ENCODE measurements at regions not wholly inside any gene's neighbourhood (a gene's known extent, or its start where the extent isn't known, plus 50 kb on each side); places are given as distances from the start of the nearest gene placed in this dataset.

- no peak for DNase-seq (ENCODE audit: low read depth in 1 of 2, low spot score in 1 of 2)
- no peak overlapping the region for H3K4me3 ChIP-seq
These were observed 91.6 kb downstream of the LINC00237 start for GRCh38 chr20:21014528-21014927.

DNA sequence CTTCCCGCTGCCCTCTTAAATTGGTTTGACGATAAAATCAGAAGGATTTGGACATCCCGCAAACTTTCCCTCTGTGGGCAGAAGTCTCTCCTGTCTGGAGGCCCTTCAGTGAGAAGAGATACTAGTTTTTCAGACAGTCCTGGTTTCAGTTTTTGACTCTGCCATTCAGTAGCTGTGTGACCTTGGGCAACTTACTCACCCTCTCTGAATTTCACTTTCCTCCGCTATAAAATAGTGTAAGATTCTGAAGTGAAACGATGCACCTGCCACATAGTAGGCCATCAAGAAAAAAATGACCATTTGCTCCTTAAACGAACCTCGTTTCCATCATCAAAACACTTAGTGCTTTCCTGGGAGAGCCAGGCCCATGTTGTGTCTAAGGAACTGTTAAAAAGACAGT, 97.2 kb downstream of the LINC00237 start:
- H3K9me3 ChIP-seq (ENCODE audit: low read depth): no peaks in the 10 kb centered on the region
- H3K27me3 ChIP-seq: no peaks in the 10 kb centered on the region
- no peak overlapping the region for H3K4me3 ChIP-seq
- no peak overlapping the region for H3K27ac ChIP-seq
- no peak for TF ChIP-seq CTCF (IDR thresholded peaks at IDR 0.05; ENCODE audit: low read depth, low read length)
- H3K4me1 ChIP-seq (ENCODE audit: low read depth): no peaks in the 10 kb centered on the region
- no peaks in the 10 kb centered on the region for H3K36me3 ChIP-seq
- no peak for DNase-seq (ENCODE audit: low read depth in 1 of 2, low spot score in 1 of 2)

More at GRCh38 chr20:21014528-21014927, 91.6 kb downstream of the LINC00237 start:
- no peaks in the 10 kb centered on the region for H3K27me3 ChIP-seq
- H3K9me3 ChIP-seq (ENCODE audit: low read depth): no peaks in the 10 kb centered on the region
- no peak for TF ChIP-seq CTCF (IDR thresholded peaks at IDR 0.05; ENCODE audit: low read depth, low read length)
- H3K36me3 ChIP-seq: no peaks in the 10 kb centered on the region
- no peaks in the 10 kb centered on the region for H3K4me1 ChIP-seq (ENCODE audit: low read depth)
- no peak overlapping the region for H3K27ac ChIP-seq

- Histone ChIP-seq H3K27me3 (no peaks in the 10 kb centered on the region), H3K36me3 (no peaks in the 10 kb centered on the region), H3K27ac (no peak overlapping the region), H3K4me3 (no peak overlapping the region), H3K4me1 (ENCODE audit: low read depth) (no peaks in the 10 kb centered on the region), H3K9me3 (ENCODE audit: low read depth) (no peaks in the 10 kb centered on the region)
- no peak for TF ChIP-seq CTCF (IDR thresholded peaks at IDR 0.05; ENCODE audit: low read depth, low read length)
- DNase-seq (ENCODE audit: low read depth in 1 of 2, low spot score in 1 of 2): no peak
These were observed 99.5 kb downstream of the LINC00237 start for GRCh38 chr20:21006611-21007010.

GRCh38 chr20:21004386-21005076, 101.6 kb downstream of the LINC00237 start:
- Histone ChIP-seq H3K27ac (no peak overlapping the region), H3K27me3 (no peaks in the 10 kb centered on the region), H3K9me3 (ENCODE audit: low read depth) (no peaks in the 10 kb centered on the region), H3K4me1 (ENCODE audit: low read depth) (no peaks in the 10 kb centered on the region), H3K36me3 (no peaks in the 10 kb centered on the region), H3K4me3 (no peak overlapping the region)
- TF ChIP-seq CTCF (IDR thresholded peaks at IDR 0.05; ENCODE audit: low read depth, low read length): no peak
- DNase-seq (ENCODE audit: low read depth in 1 of 2, low spot score in 1 of 2): no peak

GRCh38 chr20:21003902-21004301, 102.3 kb downstream of the LINC00237 start:
- no peak for TF ChIP-seq CTCF (IDR thresholded peaks at IDR 0.05; ENCODE audit: low read depth, low read length)
- H3K27me3 ChIP-seq: no peaks in the 10 kb centered on the region

More at GRCh38 chr20:21003902-21004301, 102.3 kb downstream of the LINC00237 start:
- Histone ChIP-seq H3K36me3 (no peaks in the 10 kb centered on the region), H3K4me1 (ENCODE audit: low read depth) (no peaks in the 10 kb centered on the region), H3K27ac (no peak overlapping the region), H3K4me3 (no peak overlapping the region), H3K9me3 (ENCODE audit: low read depth) (no peaks in the 10 kb centered on the region)
- DNase-seq (ENCODE audit: low read depth in 1 of 2, low spot score in 1 of 2): no peak
